Activated CD8-positive, alpha-beta memory T cell treated with anti-CD3 and anti-CD28 coated beads, Interleukin-2, amount 50 U/mL, for 1 hour (primary cell): ENCODE measurements at regions not wholly inside any gene's neighbourhood (a gene's known extent, or its start where the extent isn't known, plus 50 kb on each side); places are given as distances from the start of the nearest gene placed in this dataset.

Source experiments
- DNase-seq: peaks from one replicate; pipeline ENCODE4 v3.0.0-alpha.2; 2020; ENCODE audit errors: extremely low read depth

- DNase-seq, result no peak
Observed at GRCh38 chr21:43332861-43333297, 94.1 kb downstream of the SIK1 start.

GRCh38 chr21:43331962-43332828, 94.7 kb downstream of the SIK1 start:
- DNase-seq, result no peak

- DNase-seq, result no peak
Observed at GRCh38 chr21:43331111-43331961, 95.6 kb downstream of the SIK1 start.

GRCh38 chr21:43330306-43330881, 96.5 kb downstream of the SIK1 start:
- no peak for DNase-seq

GRCh38 chr21:43329711-43330269, 97.1 kb downstream of the SIK1 start:
- DNase-seq, result no peak

GRCh38 chr21:43328958-43329691, 97.8 kb downstream of the SIK1 start:
- no peak for DNase-seq

- no peak for DNase-seq
Observed at GRCh38 chr21:43328185-43328957, 98.6 kb downstream of the SIK1 start.

- DNase-seq, result no peak
Observed at GRCh38 chr21:43325968-43326715, 100.8 kb downstream of the SIK1 start.

- DNase-seq, result no peak
Observed at GRCh38 chr21:43325036-43325435, 101.9 kb downstream of the SIK1 start.

- DNase-seq, result no peak
Observed at GRCh38 chr21:43324596-43324995, 102.3 kb downstream of the SIK1 start.

- DNase-seq, result no peak
Observed at GRCh38 chr21:43323244-43324005, 103.5 kb downstream of the SIK1 start.

GRCh38 chr21:43322805-43323204, 104.1 kb downstream of the SIK1 start:
- DNase-seq, result no peak

- no peak for DNase-seq
Observed at GRCh38 chr21:43322311-43322710, 104.6 kb downstream of the SIK1 start.

- no peak for DNase-seq
Observed at GRCh38 chr21:43321611-43322010, 105.3 kb downstream of the SIK1 start.

- DNase-seq, result no peak
Observed at GRCh38 chr21:43321111-43321510, 105.8 kb downstream of the SIK1 start.

- no peak for DNase-seq
Observed at GRCh38 chr21:43320526-43320925, 106.4 kb downstream of the SIK1 start.

- no peak for DNase-seq
Observed at GRCh38 chr21:43318841-43319781, 107.8 kb downstream of the SIK1 start.

- no peak for DNase-seq
Observed at GRCh38 chr21:43318368-43318767, 108.6 kb downstream of the SIK1 start.
